SK-N-MC (cell line): ENCODE measurements at regions not wholly inside any gene's neighbourhood (a gene's known extent, or its start where the extent isn't known, plus 50 kb on each side); places are given as distances from the start of the nearest gene placed in this dataset.

Source experiments
- EZH2 ChIP-seq: fragments of 200-600 bp; sonication (generic); IDR thresholded peaks from one replicate; pipeline ENCODE4 v1.6.1; 2017; ENCODE audit warnings: antibody characterized with exemption
- FOXP2 ChIP-seq: optimal IDR thresholded peaks from 2 replicates; pipeline ENCODE3; 2011; ENCODE audit warnings: mild to moderate bottlenecking, moderate library complexity; ENCODE audit not compliant: insufficient read depth; ENCODE audit errors: extremely low read length, control extremely low read depth
- POLR2AphosphoS5 ChIP-seq: IDR thresholded peaks from 2 replicates; pipeline ENCODE4 v1.6.1; 2012; ENCODE audit warnings: mild to moderate bottlenecking, low read depth, low read length, borderline replicate concordance

- no peak for TF ChIP-seq POLR2AphosphoS5
- no peak for TF ChIP-seq EZH2
- no peak for TF ChIP-seq FOXP2
These were observed 273.7 kb downstream of the HNRNPD start for GRCh38 chr4:82099928-82100579.
